ENCODE measurements at regions not wholly inside any gene's neighbourhood (a gene's known extent, or its start where the extent isn't known, plus 50 kb on each side); places are given as distances from the start of the nearest gene placed in this dataset.

DNA sequence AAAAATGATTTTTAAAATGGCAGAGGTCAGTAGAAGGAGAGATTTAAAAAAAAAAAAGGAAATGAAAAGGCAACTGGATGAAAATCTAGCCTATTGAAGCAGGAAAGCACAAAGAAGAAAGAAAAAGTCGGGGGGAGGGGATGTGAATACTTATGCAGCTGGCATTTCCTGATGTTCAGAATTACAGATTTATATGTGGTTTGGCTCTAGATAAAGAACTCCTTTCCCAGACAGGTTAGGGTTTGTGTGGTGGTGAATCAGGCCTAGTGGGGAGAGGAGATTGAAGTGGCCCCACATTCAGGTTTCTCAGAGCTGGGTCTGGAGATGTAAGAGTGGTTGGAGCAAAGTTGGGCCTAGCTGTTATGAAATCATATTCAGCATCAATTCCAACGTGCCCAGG is 394.4 kb downstream of the FIGN start:
- intact Hi-C loops (cut with DNase I), result no loop called here
- DNase-seq (no peak), ATAC-seq (no peak)
- Histone ChIP-seq H3K36me3 (replicated peaks in 1 of 2; ENCODE audit: insufficient read depth in 1 of 2, low read depth in 2 of 2) (no peaks in the 10 kb centered on the region), H3K9me3 (no peaks in the 10 kb centered on the region), H3K4me3 (no peak overlapping the region), H3K27me3 (no peaks in the 10 kb centered on the region), H3K4me1 (no peaks in the 10 kb centered on the region), H3K27ac (no peak overlapping the region)
- WGBS, 2 donors, result 38 to 47% methylated on average over 2 of the region's 2 CpGs
- TF ChIP-seq, protein P1, sequence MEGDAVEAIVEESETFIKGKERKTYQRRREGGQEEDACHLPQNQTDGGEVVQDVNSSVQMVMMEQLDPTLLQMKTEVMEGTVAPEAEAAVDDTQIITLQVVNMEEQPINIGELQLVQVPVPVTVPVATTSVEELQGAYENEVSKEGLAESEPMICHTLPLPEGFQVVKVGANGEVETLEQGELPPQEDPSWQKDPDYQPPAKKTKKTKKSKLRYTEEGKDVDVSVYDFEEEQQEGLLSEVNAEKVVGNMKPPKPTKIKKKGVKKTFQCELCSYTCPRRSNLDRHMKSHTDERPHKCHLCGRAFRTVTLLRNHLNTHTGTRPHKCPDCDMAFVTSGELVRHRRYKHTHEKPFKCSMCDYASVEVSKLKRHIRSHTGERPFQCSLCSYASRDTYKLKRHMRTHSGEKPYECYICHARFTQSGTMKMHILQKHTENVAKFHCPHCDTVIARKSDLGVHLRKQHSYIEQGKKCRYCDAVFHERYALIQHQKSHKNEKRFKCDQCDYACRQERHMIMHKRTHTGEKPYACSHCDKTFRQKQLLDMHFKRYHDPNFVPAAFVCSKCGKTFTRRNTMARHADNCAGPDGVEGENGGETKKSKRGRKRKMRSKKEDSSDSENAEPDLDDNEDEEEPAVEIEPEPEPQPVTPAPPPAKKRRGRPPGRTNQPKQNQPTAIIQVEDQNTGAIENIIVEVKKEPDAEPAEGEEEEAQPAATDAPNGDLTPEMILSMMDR (IDR thresholded peaks at IDR 0.05), result no peak
- no peak for TF ChIP-seq POLR2A (IDR thresholded peaks at IDR 0.05)

DNA sequence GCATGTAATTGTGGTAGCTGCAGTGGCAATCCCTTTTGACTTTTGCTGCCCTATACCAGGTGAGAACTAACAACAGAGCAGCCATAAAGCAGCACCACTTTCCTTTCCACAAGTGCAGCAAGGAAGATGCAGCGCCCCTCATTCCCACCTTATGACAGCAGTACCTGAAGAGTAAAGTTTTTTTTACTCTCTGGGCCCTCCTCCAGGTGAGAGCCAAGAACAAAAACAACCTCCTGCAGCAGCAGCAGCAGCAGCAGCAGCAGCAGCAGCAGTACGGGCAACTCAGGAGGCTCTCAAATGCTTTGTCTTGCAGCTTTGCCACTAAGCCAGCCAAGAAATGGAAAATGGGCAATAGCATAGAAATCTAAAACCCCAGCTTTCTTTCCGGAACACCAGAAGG is 397.5 kb downstream of the FIGN start:
- Histone ChIP-seq H3K36me3 (replicated peaks in 1 of 2; ENCODE audit: insufficient read depth in 1 of 2, low read depth in 2 of 2) (no peaks in the 10 kb centered on the region), H3K4me1 (no peaks in the 10 kb centered on the region), H3K27ac (no peak overlapping the region), H3K9me3 (no peaks in the 10 kb centered on the region), H3K4me3 (no peak overlapping the region), H3K27me3 (no peaks in the 10 kb centered on the region)
- no peak for TF ChIP-seq POLR2A (IDR thresholded peaks at IDR 0.05)
- TF ChIP-seq, protein P1 (IDR thresholded peaks at IDR 0.05), result no peak
- intact Hi-C loops (cut with DNase I), result no loop called here
- DNase-seq (no peak), ATAC-seq (no peak)
- 66 to 69% methylated on average over 3 of the region's 3 CpGs for WGBS, 2 donors

DNA sequence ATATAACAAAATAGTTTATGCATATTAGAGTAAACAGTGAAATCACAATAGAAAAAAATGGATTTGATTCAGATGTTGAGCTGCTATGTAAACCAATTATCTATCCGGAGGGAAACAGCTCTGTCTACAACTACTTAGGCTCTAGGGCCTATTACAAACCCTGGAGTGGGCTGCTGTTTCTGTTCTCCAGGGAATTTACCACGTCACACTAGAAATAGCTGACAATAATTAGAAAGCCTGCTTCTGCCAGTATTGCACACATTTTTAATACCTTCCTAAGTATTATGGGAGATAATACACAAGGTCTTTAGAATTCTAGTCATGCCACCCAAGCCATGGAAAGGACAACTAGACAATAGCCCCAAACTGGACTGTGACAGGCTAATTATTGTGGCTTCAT is 411.1 kb downstream of the FIGN start:
- H3K4me1 ChIP-seq, result no peaks in the 10 kb centered on the region
- H3K9me3 ChIP-seq, result no peaks in the 10 kb centered on the region
- intact Hi-C loops (cut with DNase I), result no loop called here
- H3K4me3 ChIP-seq, result no peak overlapping the region
- H3K36me3 ChIP-seq (replicated peaks in 1 of 2; ENCODE audit: insufficient read depth in 1 of 2, low read depth in 2 of 2), result no peaks in the 10 kb centered on the region
- no peak for ATAC-seq
- DNase-seq, result no peak
- WGBS, 2 donors, result 55 to 65% methylated on average over 2 of the region's 2 CpGs
- no peak for TF ChIP-seq POLR2A (IDR thresholded peaks at IDR 0.05)
- TF ChIP-seq, protein P1 (IDR thresholded peaks at IDR 0.05), result no peak
- no peak overlapping the region for H3K27ac ChIP-seq
- H3K27me3 ChIP-seq, result no peaks in the 10 kb centered on the region

DNA sequence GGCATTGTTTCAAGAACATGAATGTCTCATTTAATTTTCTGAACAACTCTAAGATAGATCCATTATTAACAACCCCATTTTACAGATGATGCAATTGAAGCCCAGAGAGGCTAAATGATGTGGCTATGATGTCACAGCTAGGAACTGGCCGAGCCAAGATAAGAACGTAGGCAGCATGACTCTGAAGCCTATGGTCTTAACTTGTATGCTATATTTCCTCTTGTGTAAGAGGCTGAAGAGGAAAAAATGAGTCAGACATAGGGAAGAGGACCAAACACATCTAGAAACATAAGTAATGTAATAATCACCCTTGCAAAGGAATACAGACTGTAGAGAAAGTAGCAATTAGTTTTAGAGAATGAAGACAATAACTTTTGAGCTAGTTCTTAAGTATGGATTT is 416.8 kb downstream of the FIGN start:
- no peak overlapping the region for H3K27ac ChIP-seq
- H3K9me3 ChIP-seq, result no peaks in the 10 kb centered on the region
- ATAC-seq (no peak), DNase-seq (no peak)
- TF ChIP-seq POLR2A (IDR thresholded peaks at IDR 0.05), result no peak
- TF ChIP-seq, protein P1 (IDR thresholded peaks at IDR 0.05), result no peak
- H3K4me3 ChIP-seq, result no peak overlapping the region
- no peaks in the 10 kb centered on the region for H3K36me3 ChIP-seq (replicated peaks in 1 of 2; ENCODE audit: insufficient read depth in 1 of 2, low read depth in 2 of 2)
- no peaks in the 10 kb centered on the region for H3K4me1 ChIP-seq
- intact Hi-C loops (cut with DNase I), result no loop called here
- 42 to 47% methylated on average over 2 of the region's 2 CpGs for WGBS, 2 donors
- no peaks in the 10 kb centered on the region for H3K27me3 ChIP-seq

DNA sequence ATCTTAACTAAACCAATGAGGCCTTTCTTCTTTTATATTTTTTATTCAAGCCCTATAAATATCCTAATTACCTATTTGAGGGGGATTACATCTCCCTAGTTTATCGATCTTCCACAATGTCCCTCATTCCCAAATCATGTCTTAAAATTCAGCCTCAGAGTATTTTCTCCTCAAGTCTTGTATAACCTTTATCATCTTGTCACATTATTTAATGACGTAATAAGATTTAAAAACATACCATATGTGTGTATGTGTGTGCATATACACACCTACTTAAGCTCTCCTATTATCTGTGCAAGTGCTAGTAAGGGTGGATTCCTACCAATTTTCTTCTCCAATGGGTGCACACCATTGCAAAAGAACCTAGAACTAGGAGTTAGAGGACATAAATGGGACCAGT is 421.1 kb downstream of the FIGN start:
- Histone ChIP-seq H3K4me3 (no peak overlapping the region), H3K27me3 (no peaks in the 10 kb centered on the region), H3K27ac (no peak overlapping the region), H3K36me3 (replicated peaks in 1 of 2; ENCODE audit: insufficient read depth in 1 of 2, low read depth in 2 of 2) (no peaks in the 10 kb centered on the region), H3K9me3 (no peaks in the 10 kb centered on the region), H3K4me1 (no peaks in the 10 kb centered on the region)
- 78% methylated on average over 2 of the region's 2 CpGs for WGBS, 2 donors
- intact Hi-C loops (cut with DNase I), result no loop called here
- TF ChIP-seq POLR2A (IDR thresholded peaks at IDR 0.05), result no peak
- TF ChIP-seq, protein P1 (IDR thresholded peaks at IDR 0.05), result no peak
- ATAC-seq (no peak), DNase-seq (no peak)

All from body of pancreas (tissue), 4 donors.